HEK293T (cell line): ENCODE measurements at regions not wholly inside any gene's neighbourhood (a gene's known extent, or its start where the extent isn't known, plus 50 kb on each side); places are given as distances from the start of the nearest gene placed in this dataset.

ENCODE experiments used
- LEF1 ChIP-seq: fragments of 450-650 bp; IDR thresholded peaks from 2 replicates; pipeline ENCODE4 v1.6.1; 2017; ENCODE audit warnings: mild to moderate bottlenecking, borderline replicate concordance
- SP1 ChIP-seq: fragments of 450-650 bp; IDR thresholded peaks from 2 replicates; pipeline ENCODE4 v1.6.1; 2017

DNA sequence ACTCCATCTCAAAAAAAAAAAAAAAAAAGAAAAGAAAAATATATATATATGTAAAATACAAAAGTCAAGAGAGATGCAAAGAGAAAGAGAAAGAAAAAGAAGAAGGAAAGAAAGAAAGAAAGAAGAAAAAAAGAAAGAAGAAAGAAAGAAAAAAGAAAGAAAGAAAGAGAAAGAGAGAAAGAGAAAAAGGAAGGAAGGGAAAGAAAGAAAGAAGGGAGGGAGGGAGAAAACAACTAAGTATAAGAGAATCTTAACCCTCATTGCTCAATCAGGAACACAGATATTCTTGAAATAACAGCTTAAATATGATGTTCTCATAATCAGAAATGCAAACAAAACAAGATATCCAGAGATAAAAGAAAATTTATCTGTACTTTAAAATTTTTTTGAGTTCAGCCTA lies 54.4 kb upstream of the MARCKS start:
- TF ChIP-seq SP1: no peak
- no peak for TF ChIP-seq LEF1
